CD4-positive, alpha-beta T cell (primary cell): ENCODE measurements at regions not wholly inside any gene's neighbourhood (a gene's known extent, or its start where the extent isn't known, plus 50 kb on each side); places are given as distances from the start of the nearest gene placed in this dataset.

Source experiments
- ATAC-seq: fragments of 200-7000 bp; cut with Tn5 transposase; one replicate; pipeline ENCODE4 v1.10.0; 2022; ENCODE audit warnings: mild to moderate bottlenecking; ENCODE audit not compliant: poor library complexity
- CTCF ChIA-PET: fragments of 350-600 bp; sonication (Branson Sonifier 250); formaldehyde crosslinking; loops from one replicate; lab custom pipeline; 2021; ENCODE audit warnings: antibody characterized with exemption, inconsistent platforms; lab: Charles Lee
- POLR2A ChIA-PET: fragments of 350-600 bp; sonication (Branson Sonifier 250); formaldehyde crosslinking; loops from one replicate; lab custom pipeline; 2021; ENCODE audit warnings: antibody characterized with exemption, inconsistent platforms; lab: Charles Lee
- DNase-seq, 14 experiments: peaks; one replicate each; pipeline ENCODE4 v3.0.0-alpha.2; 2013 to 2020; ENCODE audit warnings: mixed read lengths in 2 of 14
- H3K27ac ChIP-seq, 2 donors: one replicate each; pipeline versions ENCODE4 v1.5.1 to v1.7.0; 2013; ENCODE audit warnings: low read length in 2 of 2, low read depth in 1 of 2, mild to moderate bottlenecking in 1 of 2
- H3K27me3 ChIP-seq, 2 experiments: 1 replicate in 1 of 2; 2 replicates in 1 of 2; pipeline versions ENCODE4 v1.6.1 to v1.7.0; 2013; ENCODE audit warnings: low read length in 2 of 2, control low read depth in 1 of 2, mild to moderate bottlenecking in 1 of 2, moderate library complexity in 1 of 2; ENCODE audit not compliant: insufficient read depth in 2 of 2, control insufficient read depth in 1 of 2
- H3K36me3 ChIP-seq: one replicate; pipeline ENCODE4 v1.6.1; 2013; ENCODE audit warnings: low read length, control low read depth; ENCODE audit not compliant: insufficient read depth
- H3K4me1 ChIP-seq: one replicate; pipeline ENCODE4 v1.6.1; 2013; ENCODE audit warnings: low read length, control low read depth; ENCODE audit not compliant: insufficient read depth
- H3K4me3 ChIP-seq: one replicate; pipeline ENCODE4 v1.5.1; 2013; ENCODE audit warnings: mild to moderate bottlenecking, low read length, moderate library complexity
- H3K9me3 ChIP-seq, 2 experiments: 1 replicate in 1 of 2; 2 replicates in 1 of 2; pipeline versions ENCODE4 v1.6.1 to v1.7.0; 2013; ENCODE audit warnings: low read length in 2 of 2, mild to moderate bottlenecking in 2 of 2, control low read depth in 1 of 2, moderate library complexity in 1 of 2; ENCODE audit not compliant: control insufficient read depth in 1 of 2, insufficient read depth in 1 of 2
- H3K27ac Mint-ChIP-seq: one replicate; pipeline ENCODE4 v1.8.0; 2020; ENCODE audit warnings: mixed read lengths
- H3K27me3 Mint-ChIP-seq: one replicate; pipeline ENCODE4 v1.8.0; 2021; ENCODE audit warnings: mixed read lengths
- H3K36me3 Mint-ChIP-seq: one replicate; pipeline ENCODE4 v1.8.0; 2021; ENCODE audit warnings: low read depth, mixed read lengths
- H3K4me1 Mint-ChIP-seq: one replicate; pipeline ENCODE4 v1.8.0; 2021; ENCODE audit warnings: low read depth, mixed read lengths
- H3K4me3 Mint-ChIP-seq: one replicate; pipeline ENCODE4 v1.8.0; 2020; ENCODE audit warnings: mild to moderate bottlenecking, mixed read lengths
- H3K9me3 Mint-ChIP-seq: one replicate; pipeline ENCODE4 v1.8.0; 2020; ENCODE audit warnings: mixed read lengths
- intact Hi-C, 2 experiments: fragments of 100-400 bp; cut with DNase I in 1 of 2; cut with micrococcal nuclease in 1 of 2; formaldehyde crosslinking; loops; one replicate each; pipeline versions ENCODE4 v1.15.1 to v1.9.0; 2023 to 2025; cut with DNase I, micrococcal nuclease
- TF ChIP-seq, protein P1 (sequence below): fragments of 200-600 bp; IDR thresholded peaks from one replicate; pipeline ENCODE4 v1.8.0; 2022; ENCODE audit warnings: antibody characterized with exemption, mild to moderate bottlenecking

DNA sequence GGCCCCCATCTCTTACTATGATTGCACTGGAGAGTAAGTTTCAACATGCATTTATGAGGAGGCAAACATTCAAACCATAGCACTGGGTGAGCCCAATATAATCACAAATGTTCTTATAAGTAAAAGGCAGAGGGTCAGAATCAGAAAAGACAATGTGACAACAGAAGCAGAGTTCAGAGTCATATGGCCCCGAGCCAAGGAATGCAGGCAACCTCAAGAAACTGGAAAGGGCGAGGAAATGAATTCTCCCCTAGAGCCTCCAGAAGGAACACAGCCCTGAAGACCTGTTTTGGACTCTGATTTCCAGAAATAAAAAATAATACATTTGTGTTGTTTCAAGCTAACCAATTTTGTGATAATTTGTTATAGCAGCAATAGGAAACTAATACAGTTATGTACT is 81.3 kb upstream of the ABI3BP start:
- no peaks in the 10 kb centered on the region for H3K4me1 Mint-ChIP-seq
- H3K4me3 ChIP-seq = no peak overlapping the region
- POLR2A ChIA-PET = no interaction called here
- no peak overlapping the region for H3K27ac Mint-ChIP-seq
- no peak overlapping the region for H3K4me3 Mint-ChIP-seq
- H3K27ac ChIP-seq = no peak overlapping the region
- intact Hi-C loops = loop anchor here in 1 of 2 experiments (5.0 kb wide), 1 partner anchor 308 kb away; no protein-coding TSS in a partner anchor
- H3K36me3 ChIP-seq = no peaks in the 10 kb centered on the region
- H3K9me3 ChIP-seq = no peaks in the 10 kb centered on the region
- DNase-seq (no peak), ATAC-seq (no peak)
- no peaks in the 10 kb centered on the region for H3K36me3 Mint-ChIP-seq
- CTCF ChIA-PET = no interaction called here
- H3K9me3 Mint-ChIP-seq = no peaks in the 10 kb centered on the region
- no peaks in the 10 kb centered on the region for H3K4me1 ChIP-seq
- H3K27me3 ChIP-seq = peaks cover 0 to 2% of the 10 kb centered on the region in 2 experiments
- peaks cover 9% of the 10 kb centered on the region for H3K27me3 Mint-ChIP-seq
- TF ChIP-seq, protein P1, sequence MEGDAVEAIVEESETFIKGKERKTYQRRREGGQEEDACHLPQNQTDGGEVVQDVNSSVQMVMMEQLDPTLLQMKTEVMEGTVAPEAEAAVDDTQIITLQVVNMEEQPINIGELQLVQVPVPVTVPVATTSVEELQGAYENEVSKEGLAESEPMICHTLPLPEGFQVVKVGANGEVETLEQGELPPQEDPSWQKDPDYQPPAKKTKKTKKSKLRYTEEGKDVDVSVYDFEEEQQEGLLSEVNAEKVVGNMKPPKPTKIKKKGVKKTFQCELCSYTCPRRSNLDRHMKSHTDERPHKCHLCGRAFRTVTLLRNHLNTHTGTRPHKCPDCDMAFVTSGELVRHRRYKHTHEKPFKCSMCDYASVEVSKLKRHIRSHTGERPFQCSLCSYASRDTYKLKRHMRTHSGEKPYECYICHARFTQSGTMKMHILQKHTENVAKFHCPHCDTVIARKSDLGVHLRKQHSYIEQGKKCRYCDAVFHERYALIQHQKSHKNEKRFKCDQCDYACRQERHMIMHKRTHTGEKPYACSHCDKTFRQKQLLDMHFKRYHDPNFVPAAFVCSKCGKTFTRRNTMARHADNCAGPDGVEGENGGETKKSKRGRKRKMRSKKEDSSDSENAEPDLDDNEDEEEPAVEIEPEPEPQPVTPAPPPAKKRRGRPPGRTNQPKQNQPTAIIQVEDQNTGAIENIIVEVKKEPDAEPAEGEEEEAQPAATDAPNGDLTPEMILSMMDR = no peak

DNA sequence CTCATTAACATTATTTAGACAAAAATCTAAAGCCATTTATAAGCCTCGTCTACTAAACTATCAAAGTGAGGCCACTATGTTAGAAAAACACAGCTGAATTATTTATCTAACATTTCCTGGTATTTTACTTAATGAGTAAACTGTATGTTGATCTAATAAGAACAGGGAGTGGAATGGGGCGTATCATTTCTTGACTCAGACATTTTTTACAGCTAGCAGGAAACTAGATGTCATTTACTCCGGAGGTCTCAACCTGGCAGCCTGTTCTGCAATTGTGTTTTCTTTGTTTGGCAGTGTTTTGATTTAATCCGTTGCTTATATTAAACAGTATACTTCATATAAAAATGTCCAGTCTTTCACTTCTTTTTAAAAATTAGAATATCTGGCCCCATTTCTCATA is 79.1 kb upstream of the ABI3BP start:
- H3K4me3 Mint-ChIP-seq = no peak overlapping the region
- Histone ChIP-seq H3K4me1 (no peaks in the 10 kb centered on the region), H3K4me3 (no peak overlapping the region), H3K27me3 (no peaks in the 10 kb centered on the region), H3K9me3 (no peaks in the 10 kb centered on the region), H3K27ac (no peak overlapping the region), H3K36me3 (no peaks in the 10 kb centered on the region)
- POLR2A ChIA-PET = no interaction called here
- intact Hi-C loops = loop anchor here in 1 of 2 experiments (5.0 kb wide), 1 partner anchor 310 kb away; no protein-coding TSS in a partner anchor
- H3K27ac Mint-ChIP-seq = no peak overlapping the region
- no peak for ATAC-seq
- TF ChIP-seq, protein P1 = no peak
- DNase-seq = no peak
- CTCF ChIA-PET = no interaction called here
- H3K4me1 Mint-ChIP-seq = no peaks in the 10 kb centered on the region
- peaks cover 9% of the 10 kb centered on the region for H3K27me3 Mint-ChIP-seq
- H3K36me3 Mint-ChIP-seq = no peaks in the 10 kb centered on the region
- no peaks in the 10 kb centered on the region for H3K9me3 Mint-ChIP-seq

GRCh38 chr3:101070799-101071121 is 77.5 kb upstream of the ABI3BP start:
- H3K4me1 Mint-ChIP-seq = no peaks in the 10 kb centered on the region
- H3K36me3 ChIP-seq = no peaks in the 10 kb centered on the region
- ChIA-PET POLR2A (no interaction called here), CTCF (interaction anchor here (0.6 to 1.1 kb wide), 2 partner anchors 311 to 472 kb away, joined by 3 to 4 read pairs; no protein-coding TSS in a partner anchor)
- no peaks in the 10 kb centered on the region for H3K9me3 ChIP-seq
- H3K27me3 Mint-ChIP-seq = peaks cover 16% of the 10 kb centered on the region
- no peak overlapping the region for H3K27ac ChIP-seq
- no peaks in the 10 kb centered on the region for H3K36me3 Mint-ChIP-seq
- peaks cover 1 to 2% of the 10 kb centered on the region in 2 experiments for H3K27me3 ChIP-seq
- TF ChIP-seq, protein P1 = no peak
- H3K9me3 Mint-ChIP-seq = no peaks in the 10 kb centered on the region
- intact Hi-C loops = loop anchor here (1.0 to 5.0 kb wide), 3 partner anchors 312 to 566 kb away; no protein-coding TSS in a partner anchor
- no peak overlapping the region for H3K4me3 Mint-ChIP-seq
- H3K4me3 ChIP-seq = no peak overlapping the region
- no peak overlapping the region for H3K27ac Mint-ChIP-seq
- DNase-seq (no peak), ATAC-seq (no peak)
- no peaks in the 10 kb centered on the region for H3K4me1 ChIP-seq
